Keratinocyte (primary cell): ENCODE measurements at regions not wholly inside any gene's neighbourhood (a gene's known extent, or its start where the extent isn't known, plus 50 kb on each side); places are given as distances from the start of the nearest gene placed in this dataset.

Experiments used
- EZH2 ChIP-seq: IDR thresholded peaks from one replicate; pipeline ENCODE4 v1.6.1; 2012; ENCODE audit warnings: inconsistent platforms, mild to moderate bottlenecking, low read length, moderate library complexity
- TF ChIP-seq, protein P1 (sequence below), 3 experiments: IDR thresholded peaks in 1 of 3; conservative IDR thresholded peaks in 1 of 3; optimal IDR thresholded peaks in 1 of 3; 2 replicates in 2 of 3; 3 replicates in 1 of 3; pipeline versions ENCODE3 to v1.5.1; 2011; ENCODE audit warnings: low read length in 3 of 3, mild to moderate bottlenecking in 3 of 3, moderate library complexity in 2 of 3, control low read depth in 1 of 3, inconsistent platforms in 1 of 3; ENCODE audit not compliant: insufficient read depth in 2 of 3; ENCODE audit errors: extremely low read depth in 1 of 3

DNA sequence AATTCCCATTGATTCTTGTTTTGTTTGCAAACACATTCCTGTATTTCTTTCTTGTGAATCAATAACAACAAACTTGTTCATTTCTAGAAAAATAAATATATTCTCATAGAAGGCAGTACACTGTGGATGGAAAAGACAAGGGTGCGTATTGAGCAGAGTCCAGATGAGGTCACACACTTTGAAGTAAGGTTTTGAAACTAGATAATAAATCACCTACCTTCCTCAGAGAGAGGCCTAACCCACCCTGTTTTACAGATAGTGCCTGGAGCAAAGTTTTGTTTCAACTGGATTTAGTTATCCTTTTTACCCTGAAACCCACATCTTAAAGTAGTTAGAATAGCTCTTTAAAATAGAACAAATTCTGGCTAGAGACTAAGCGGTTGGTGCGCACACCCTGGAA, 137.1 kb upstream of the PIEZO2 start:
- TF ChIP-seq, protein P1, sequence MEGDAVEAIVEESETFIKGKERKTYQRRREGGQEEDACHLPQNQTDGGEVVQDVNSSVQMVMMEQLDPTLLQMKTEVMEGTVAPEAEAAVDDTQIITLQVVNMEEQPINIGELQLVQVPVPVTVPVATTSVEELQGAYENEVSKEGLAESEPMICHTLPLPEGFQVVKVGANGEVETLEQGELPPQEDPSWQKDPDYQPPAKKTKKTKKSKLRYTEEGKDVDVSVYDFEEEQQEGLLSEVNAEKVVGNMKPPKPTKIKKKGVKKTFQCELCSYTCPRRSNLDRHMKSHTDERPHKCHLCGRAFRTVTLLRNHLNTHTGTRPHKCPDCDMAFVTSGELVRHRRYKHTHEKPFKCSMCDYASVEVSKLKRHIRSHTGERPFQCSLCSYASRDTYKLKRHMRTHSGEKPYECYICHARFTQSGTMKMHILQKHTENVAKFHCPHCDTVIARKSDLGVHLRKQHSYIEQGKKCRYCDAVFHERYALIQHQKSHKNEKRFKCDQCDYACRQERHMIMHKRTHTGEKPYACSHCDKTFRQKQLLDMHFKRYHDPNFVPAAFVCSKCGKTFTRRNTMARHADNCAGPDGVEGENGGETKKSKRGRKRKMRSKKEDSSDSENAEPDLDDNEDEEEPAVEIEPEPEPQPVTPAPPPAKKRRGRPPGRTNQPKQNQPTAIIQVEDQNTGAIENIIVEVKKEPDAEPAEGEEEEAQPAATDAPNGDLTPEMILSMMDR (optimal IDR thresholded peaks at IDR 0.05 in 1 of 3, IDR thresholded peaks at IDR 0.05 in 1 of 3, conservative IDR thresholded peaks at IDR 0.05 in 1 of 3; ENCODE audit: extremely low read depth in 1 of 3, insufficient read depth in 2 of 3, low read length in 3 of 3), result no peak
- TF ChIP-seq EZH2, result no peak
